ENCODE measurements at regions not wholly inside any gene's neighbourhood (a gene's known extent, or its start where the extent isn't known, plus 50 kb on each side); places are given as distances from the start of the nearest gene placed in this dataset.

GRCh38 chr13:30126903-30127428 is 180.4 kb downstream of the KATNAL1 start:
- no peak for DNase-seq

- DNase-seq, result no peak
Observed at GRCh38 chr13:30125422-30126073, 181.8 kb downstream of the KATNAL1 start.

DNA sequence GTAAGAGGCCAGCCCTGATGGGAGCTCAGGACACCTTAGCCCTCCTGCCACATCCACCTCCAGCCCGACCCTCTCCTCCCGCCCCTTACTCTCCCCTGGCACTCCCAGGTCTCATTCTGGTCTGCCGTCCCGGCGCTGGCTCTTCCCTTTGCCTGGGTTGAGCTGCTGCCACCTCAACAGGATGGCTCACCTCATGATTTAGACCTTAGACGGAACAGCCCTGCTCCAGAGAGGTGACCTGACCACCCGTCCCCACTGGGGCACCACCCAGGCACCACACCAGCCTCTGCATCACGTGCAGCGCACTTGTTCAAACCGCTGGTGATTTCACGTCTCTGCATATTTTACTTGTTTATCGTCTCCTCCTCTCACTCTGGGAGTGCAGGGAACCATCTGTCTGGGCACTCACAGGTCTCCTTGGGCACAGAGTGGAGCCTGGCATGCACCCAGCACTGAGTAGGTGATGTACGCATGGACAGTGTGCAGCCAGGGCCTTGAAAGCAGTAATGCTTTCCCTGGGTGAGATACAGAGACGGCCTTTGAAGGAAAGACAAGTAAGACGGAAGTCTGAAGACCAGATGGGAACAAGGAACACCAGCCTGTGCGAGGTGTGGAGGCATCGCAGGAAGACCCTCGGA is 183.1 kb downstream of the KATNAL1 start:
- no peak for DNase-seq

DNA sequence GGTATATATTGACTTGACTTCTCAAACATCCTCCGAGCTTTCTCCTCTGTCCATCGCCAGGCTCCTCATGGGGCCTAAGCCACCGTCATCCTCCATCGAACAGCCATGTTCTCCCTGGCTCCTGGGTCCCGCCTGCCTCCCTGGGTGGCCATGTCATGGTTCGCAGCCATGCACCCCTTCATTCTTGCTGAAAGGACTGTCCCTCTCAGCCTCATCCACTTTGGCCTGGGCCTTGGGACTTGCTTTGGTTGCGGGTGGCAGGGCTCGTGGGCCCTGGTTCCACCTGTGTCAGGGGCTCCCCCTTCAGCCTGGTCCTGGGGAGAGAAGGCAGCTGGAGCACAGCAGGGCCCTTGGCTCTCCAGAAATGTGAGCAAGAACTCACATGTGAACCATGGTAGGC is 183.8 kb downstream of the KATNAL1 start:
- DNase-seq, result no peak

- no peak for DNase-seq
Observed at GRCh38 chr13:30121666-30122065, 185.7 kb downstream of the KATNAL1 start.

DNA sequence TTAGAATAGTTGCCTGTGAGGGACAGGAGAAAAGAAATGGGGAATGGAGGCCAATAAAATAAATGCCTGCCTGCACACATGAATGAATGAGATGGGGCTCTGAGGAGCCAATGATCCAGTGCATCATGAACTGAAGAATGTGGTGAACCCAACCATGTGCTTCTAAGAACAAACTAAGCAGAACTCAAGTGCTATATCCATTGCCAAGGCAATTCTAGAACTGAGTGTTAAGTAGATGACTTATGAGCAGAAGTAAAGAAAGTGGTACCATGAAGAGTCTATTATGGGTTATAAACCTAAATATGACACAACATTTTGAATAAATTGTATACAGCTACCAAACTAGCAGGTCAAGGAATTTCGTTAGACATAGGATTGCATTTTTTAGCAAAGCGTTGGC is 186.1 kb downstream of the KATNAL1 start:
- DNase-seq, result no peak

- DNase-seq, result no peak
Observed at GRCh38 chr13:30120133-30120822, 187.1 kb downstream of the KATNAL1 start.

GRCh38 chr13:30119476-30119875 is 187.9 kb downstream of the KATNAL1 start:
- DNase-seq, result no peak

- DNase-seq, result no peak
Observed at GRCh38 chr13:30116379-30116778, 191.0 kb downstream of the KATNAL1 start.

- no peak for DNase-seq
Observed at GRCh38 chr13:30115257-30115600, 192.1 kb downstream of the KATNAL1 start.

DNA sequence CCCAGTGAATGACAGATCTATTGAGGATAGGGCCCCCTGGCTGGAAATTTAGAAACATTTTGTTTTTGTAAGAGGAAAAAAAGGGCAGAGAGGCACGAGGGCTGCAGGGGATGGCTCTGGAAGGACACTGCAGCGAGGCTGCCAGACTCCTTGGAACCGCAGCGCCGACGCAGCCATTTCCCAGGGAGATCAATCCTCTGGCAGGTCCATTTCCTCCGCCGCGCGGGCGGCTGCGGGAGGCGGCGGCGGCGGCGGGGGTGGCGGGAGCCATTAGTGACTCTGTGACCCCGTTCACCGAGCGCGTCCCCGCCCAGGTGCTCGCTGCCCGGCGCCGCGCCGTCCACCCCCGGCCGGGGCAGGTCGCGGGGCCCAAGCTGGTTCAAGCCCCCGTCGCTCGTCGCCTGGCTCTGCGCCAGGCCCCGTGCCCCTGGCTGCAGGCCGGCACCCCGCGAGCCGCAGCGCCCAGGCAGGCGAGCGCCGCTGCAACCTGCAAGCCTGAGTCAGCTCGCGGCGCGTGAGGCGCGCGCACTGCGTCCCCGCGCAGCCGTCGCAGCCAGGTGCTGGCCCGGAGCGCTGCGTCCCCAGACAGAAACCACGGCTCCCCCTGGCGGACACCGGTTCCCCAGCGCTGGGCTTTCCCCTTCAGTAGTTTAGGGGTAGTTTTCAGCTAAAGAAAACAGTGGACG is 192.6 kb downstream of the KATNAL1 start:
- DNase-seq, result peak; percentile 96

DNA sequence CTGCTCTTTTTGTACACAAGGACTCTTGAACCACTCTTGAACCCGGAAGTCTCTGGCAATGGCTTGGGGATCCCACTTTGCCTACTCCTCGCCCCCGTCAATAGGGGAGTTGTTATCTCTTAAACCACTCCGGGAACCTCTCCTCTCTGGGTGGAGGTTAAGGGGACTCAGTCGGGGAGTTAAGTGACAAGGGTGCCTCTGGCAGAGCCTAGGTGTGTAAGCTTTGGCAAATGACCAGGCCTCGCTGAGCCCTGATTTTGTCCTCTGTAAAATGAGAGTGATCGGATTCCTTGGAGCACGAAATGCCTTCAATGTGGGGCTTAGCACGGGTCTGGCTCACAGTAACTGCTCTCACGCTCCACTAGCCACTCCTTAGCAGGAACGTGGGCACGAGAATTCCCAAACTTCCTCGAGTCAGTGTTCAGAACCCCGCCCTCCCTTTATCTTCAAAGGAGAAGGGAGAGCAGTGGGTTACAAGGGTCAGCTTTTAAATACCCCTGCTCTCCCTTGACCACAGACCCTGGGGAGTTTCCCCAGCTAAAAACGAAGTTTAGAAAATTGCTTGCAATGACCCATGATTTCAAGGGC is 193.3 kb downstream of the KATNAL1 start:
- no peak for DNase-seq

GRCh38 chr13:30113551-30113950 is 193.8 kb downstream of the KATNAL1 start:
- DNase-seq, result no peak

DNA sequence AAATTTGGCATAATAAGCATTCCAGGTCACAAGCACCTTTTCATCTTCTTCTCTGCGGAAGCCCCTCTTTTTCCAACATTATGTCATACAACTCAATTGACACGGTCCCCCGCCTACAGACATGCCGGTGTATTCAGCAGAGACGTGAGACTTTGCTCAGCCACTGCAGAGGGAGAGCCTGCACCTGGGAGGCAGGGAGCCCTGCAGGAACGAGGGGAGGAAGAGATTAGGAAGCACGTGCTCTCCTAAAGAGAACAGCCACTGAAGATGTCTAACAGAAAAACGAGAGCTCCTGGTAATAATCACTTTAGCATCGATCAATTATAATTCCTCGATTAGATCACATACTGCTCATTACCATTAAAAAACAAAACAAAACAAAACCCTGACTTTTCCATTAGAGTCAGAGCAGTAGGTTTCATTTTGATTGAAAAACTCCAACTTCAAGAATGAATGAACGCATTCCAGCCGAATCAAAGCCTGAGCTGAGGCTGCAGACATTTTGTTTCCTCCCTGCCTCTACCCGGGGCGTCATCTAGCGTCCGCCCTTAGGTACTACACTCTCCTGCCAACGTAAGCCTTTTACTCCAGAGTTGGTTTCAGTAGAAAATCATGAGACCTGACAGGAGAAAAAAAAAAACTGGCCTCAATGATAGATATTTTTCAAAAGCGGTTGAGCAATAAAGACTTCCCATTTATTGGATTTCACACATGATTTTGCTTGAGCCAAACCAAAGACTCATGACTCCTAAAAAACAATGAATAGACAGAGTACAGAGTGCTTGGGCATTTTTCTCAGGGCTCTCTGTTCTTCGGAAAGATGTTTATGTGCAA is 194.5 kb downstream of the KATNAL1 start:
- DNase-seq, result peak; percentile 80

GRCh38 chr13:30111810-30112209 is 195.5 kb downstream of the KATNAL1 start:
- DNase-seq, result no peak

- DNase-seq, result no peak
Observed at GRCh38 chr13:30110301-30111070, 196.9 kb downstream of the KATNAL1 start.

DNA sequence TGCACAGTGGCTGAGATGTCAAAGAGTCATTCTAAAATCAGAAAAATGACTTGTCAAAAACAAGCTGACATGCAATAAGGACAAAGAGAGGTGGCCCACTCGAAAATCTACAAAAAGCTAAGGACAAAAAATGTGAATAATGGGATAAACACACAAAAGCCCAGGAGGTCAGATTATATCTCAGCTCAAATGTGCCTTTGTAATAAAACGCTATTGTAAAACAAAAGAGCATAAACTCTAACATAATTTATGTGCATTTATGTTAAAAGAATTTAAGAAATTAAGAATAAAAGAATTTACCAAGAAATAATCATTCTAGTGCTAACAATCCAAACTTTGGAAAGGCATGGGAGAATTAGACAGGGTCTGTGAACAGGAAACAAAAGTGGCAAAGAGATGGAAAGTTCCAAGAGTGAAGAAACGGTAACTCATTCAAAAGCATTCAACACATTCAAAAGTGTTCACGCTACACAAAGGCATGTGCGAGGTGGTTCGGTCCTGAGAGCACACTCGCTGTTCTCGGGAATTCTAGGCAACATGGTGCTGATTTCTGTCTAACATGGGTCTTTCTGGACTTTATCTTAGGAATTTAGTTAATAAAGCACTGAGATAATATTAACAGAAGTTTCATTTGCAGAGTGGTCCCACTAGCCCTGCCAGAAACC is 197.7 kb downstream of the KATNAL1 start:
- no peak for DNase-seq

DNA sequence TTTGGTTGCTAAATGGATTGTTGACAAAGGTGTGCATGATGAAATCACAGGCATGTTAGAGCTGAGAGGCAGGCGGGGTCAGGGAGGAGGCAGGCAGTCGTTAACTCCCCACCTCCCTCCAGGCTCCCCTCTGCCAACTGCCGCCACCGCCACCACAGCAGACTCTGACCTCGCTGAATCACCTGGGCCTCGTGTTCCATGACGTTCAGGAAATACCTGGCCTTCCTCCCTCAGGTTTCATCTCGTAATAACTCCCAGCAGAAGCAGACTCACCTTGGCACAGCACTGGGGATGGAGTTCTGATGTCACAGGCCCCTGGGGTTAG is 198.5 kb downstream of the KATNAL1 start:
- no peak for DNase-seq

DNA sequence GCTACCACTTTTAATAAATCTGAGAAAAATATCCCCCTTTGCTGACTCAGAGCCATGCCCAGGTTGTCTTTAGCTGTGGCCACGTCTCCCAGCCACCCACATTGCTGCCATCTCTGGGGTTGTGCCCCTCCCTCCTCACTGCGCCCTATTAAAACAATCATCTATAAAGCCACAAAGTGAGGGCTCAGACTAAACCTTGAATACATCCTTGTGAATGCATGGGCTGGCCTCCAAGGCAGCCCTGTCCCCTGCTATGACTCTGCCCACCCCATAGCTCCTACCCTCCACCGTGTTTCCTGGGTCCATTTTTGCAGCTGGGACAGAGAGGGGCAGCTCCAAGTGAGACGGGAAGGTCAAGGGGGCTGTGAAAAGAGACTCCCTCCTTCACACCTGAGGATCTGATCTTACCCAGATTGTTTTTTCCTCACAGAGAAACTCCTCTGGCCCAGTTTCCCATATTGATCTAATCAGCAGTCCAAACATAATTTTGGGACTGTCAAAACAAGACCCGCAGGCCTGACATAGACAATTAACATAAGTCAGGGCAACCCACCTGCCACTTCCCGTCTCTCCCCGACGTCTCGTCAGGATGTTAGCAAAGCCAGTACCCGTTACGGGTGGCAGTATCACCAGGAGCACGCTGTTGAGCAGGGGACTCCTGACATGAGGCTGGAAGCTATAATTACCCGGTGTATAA is 199.0 kb downstream of the KATNAL1 start:
- no peak for DNase-seq

DNA sequence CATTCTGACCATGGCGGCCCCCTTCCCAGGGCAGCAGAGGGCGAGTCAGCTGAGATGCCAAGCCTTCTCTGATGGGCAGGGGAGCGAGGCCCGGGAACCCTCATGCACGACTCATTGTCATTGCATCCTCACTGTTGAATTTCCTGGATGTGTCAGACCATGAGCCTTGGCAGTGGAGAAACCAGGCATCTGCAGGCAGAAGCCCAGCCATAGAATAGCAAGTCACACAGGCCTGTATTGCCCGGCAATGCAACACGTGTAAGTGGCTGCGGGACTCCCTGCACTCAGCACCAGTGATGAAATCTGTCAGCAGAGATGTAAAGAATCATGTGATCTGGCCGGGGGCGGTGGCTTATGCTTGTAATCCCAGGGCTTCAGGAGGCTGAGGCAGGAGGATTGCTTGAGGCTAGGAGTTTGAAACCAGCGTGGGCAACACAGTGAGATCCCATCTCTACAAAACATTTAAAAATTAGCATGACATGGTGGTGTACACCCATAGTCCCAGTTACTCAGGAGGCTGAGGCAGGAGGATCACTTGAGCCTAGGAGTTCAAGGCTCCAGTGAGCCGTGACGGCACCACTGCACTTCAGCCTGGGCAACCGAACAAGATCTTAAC is 199.7 kb downstream of the KATNAL1 start:
- DNase-seq, result no peak
